Muscle of arm (tissue), 1 donor: ENCODE measurements at regions not wholly inside any gene's neighbourhood (a gene's known extent, or its start where the extent isn't known, plus 50 kb on each side); places are given as distances from the start of the nearest gene placed in this dataset.

Experiments used
- DNase-seq: peaks from one replicate; pipeline ENCODE4 v3.0.0-alpha.2; 2013

DNA sequence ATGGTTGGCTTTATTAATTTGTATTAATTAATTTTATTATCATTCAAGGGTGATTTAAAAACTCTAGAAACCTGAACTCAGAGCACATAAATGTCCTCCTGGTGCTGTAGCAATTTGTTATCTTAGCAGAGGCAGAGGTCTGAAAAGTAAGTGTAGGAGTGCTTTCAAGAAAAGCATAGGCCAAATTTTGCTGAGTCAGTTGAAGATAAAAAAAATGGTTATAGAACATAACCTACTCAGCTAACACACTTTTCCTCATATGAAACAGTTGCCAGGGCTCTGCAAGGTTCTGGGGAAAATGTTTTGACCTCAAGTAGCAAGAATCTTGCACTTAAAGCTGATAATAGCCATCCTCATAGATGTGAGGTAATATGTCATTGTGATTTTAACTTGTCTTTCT, 53.5 kb upstream of the CHODL start:
- DNase-seq: no peak

DNA sequence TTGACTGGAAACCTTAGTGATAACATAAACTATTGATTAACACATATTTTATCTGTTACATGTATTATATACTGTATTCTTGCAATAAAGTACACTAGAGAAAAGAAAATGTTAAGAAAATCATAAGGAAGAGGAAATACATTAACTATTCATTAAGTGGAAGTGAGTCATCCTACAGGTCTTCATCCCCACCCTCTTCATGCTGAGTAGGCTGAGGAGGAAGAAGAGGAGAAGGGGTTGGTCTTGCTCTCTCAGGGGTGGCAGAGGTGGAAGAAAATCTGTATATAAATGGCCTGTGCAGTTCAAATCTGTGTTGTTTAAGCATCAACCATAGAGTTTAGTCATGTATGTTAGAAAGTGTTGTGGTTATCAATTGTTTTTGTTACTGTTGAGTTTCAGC, 66.1 kb upstream of the CHODL start:
- no peak for DNase-seq

DNA sequence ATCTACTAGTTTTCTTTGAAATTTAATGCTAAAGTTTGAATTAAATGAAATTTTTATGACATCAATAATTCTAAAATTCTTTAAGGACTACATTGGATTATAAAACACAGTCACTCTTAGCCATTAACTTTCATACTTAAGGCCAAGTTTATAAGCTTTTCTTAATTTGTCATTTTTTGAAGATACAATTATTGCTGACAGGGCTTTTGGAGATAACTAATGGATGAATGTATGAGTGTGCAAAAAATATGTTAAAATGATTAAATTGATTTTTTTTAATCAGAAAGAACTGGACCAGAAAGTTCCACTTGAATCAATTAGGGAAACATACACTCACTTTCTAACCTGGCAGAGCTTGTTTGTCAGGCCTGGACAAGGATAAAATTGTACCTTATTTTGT, 70.3 kb upstream of the CHODL start:
- DNase-seq: no peak

DNA sequence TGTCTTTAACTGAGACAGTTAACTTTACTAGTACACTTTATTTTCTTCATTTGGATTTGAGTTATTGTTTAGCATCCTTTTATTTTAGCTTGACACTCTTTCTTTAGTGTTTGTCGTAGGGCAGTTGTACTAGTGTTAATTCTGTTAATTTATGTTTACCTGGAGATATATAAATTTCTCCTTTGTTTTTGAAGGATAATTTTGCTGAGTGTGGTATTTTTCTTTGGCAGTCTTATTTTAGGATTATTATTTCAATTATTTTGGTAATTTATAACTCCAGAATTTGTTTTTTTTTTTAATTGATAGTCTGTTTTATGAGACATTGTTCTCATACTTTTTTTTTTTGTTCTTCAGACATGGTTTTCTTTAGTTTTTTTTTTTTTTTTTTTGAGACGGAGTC, 73.8 kb upstream of the CHODL start:
- no peak for DNase-seq

DNA sequence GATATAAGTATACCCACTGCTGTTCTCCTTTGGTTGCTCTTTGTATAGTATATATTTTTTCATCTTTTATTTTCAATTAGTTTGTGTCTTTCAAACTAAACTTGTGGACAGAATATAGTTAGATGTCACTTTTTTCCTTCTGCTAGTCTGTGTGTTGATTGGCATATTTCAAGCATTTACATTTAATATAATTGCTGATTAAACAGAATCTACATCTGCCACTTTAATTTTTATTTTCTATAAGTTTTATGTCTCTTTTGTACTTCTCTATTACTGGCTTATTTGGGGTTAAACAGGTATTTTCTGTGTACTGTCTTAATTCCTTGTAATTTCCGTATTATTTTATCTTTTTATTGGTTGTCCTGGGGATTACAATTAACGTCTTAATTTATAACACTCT, 74.4 kb upstream of the CHODL start:
- no peak for DNase-seq

DNA sequence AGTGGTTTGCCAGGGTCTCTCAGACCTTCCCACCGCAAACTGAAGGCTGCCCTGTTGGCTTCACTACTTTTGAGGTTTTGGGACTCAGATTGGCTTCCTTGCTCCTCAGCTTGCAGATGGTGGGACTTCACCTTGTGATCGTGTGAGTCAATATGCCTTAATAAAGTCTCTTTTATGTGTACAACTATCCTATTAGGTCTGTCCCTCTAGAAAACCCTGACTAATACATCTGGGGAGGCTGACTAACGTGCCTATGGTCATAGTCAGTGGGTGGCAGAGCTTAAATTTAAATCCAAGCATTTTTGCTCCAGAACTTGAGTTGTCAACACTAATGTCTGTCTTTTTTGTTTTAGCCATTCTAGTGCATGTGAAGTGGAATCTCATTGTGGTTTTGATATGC, 76.5 kb upstream of the CHODL start:
- DNase-seq: no peak

DNA sequence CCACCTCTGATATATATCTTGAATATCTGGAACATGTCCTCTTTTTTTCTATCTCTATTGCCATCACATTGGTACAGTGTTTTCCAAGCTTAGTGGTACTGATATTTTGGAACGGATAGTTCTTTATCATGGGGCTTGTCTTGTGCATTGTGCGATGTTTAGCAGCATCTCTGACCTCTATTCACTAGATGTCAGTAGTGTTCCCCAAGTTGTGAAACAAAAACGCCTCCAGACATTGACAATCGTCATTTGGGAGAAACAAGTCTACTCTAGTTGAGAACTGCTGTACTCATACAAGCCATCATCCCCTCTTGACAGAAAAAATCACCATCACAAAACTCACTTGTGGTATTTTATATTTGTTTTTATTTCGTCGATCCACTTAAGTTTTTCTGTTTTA, 79.7 kb upstream of the CHODL start:
- DNase-seq: no peak

DNA sequence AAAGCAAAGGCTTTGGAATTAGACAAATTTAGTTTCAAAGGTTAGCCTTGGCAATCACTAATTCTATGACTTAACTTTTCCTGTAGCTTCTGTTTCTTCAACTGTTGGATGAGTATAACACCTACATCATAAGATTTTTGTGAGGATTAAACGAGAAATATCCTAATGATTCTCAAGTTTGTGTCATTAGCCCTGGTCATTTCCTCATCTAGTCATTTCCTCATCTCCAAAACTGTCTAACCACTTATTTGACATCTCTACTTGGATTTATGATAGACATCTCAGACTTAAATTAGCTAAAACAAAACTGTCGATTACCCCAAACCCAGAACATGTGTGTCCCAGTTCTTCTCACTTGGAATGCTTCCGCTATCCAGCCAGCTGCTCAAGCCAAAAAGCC, 80.2 kb upstream of the CHODL start:
- no peak for DNase-seq

DNA sequence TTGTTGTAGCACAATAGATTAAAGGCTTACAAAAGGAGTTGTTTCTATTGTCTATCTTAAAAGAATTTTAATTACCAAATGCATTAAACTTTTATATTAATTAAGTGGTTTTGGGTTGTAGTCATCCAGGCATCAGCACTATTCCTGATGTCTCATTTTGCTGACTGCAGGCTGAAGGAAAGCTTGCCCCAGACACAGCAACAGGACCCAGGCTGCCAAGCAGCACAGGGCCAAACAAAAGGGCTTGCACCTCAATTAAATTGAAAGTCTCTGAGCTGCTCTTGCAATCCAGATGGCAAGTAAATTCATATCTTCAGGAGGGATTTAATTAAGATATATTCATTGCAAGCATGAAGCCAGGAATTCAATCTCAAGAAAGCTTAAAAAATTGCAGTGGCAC, 80.7 kb upstream of the CHODL start:
- no peak for DNase-seq

DNA sequence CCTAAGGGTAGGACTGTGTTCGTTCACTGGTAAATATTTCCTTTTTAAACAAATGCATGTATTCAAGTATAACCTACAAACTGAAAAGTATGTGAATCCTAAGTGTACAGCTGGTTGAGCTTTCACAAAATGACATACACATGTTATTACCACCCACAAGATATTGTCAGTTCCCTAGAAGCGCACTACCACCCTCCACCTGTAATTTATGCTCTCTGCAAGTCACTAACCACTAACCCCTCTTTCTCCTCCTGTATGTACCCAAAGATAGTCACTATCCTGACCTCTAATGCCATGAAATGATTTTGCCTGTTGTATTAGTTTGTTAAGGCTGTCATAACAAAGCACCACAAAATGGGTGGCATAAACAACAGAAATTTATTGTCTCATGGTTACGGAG, 82.8 kb upstream of the CHODL start:
- no peak for DNase-seq

DNA sequence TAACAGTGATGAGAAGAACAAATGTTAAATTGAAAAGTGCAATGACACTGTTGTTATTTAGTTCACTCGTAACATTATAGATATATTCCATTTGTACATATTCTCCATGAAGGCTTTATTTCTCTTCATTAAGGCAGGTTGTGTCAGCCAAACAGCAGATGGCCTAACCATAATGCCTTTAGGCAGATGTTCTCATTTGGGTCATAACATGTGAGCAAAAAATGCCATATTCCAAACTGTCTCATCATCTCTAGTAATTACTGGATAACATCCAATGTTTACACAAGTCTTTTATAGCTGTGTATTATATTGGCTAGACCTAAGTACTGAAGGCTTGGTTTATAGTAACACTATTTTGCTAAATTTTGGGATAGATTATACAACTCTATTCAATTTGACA, 87.2 kb upstream of the CHODL start:
- peak; percentile 28 for DNase-seq

DNA sequence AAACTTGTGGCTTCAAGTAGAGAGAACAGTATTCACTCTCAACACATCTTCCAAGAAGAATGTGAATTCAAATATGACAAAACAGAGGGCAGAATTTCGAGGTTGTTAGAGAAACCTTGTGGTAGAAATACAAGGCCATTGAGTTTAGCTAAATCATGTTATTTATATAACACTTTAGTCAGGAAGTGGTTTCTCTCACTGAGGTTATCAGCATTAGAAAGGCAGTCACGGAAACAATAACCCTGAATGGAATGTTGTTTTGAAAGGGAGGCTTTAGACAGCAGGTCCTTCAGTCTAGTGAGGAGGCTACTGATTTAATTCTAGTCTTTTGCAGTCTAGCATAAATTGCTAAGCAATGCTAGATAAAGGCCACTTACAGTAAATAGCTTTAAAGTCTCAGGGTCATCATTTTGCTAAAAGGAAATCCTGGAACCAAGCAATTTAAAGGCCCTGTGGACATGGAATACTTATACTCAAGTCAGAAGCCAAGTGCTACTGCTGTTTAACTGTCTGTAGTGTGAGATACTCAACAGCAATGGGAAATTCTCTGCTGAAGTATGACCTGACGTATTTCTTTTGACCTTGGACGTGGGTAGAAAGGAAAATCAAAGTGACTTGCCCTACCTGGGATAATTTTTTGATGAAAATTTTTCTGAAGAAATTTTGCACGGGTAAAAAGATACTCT, 89.0 kb upstream of the CHODL start:
- no peak for DNase-seq

DNA sequence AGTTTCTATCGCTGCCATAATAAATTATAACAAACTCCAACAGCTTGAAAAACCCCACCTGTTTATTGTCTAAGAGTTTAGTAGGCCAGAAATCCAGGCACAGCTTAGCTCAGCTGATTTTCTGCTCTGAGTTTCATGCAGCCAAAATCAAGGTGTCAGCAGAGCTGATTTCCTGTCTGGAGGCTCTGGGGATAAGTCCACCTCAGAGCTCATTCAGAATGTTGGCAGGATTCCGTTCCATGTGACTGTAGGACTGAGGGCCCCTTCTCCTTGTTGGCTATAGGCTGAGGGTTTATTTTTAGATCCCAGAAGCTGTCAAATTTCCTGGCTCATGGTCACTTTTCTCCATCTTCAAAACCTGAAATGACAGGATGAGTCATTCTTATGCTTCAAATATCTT, 91.6 kb upstream of the CHODL start:
- DNase-seq: peak; percentile 53

DNA sequence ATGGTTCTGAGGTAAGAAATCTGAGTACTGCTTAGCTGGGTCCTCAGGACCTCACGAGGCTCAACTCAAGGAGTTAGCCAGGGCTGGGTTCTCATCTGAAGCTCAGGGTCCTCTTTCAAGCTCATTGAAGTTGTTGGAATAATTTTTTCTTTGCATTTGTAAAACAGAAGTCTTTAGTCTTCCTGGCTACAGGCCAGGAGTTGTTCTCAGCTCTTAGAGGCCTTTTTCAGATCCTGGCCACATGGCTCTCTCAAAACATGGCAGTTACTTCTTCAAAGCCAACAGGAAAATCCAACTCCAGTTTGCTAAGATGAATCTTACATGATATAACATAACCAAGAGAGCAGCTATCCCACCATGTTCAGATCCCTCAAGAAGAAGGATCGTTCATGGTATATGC, 92.3 kb upstream of the CHODL start:
- DNase-seq: no peak

DNA sequence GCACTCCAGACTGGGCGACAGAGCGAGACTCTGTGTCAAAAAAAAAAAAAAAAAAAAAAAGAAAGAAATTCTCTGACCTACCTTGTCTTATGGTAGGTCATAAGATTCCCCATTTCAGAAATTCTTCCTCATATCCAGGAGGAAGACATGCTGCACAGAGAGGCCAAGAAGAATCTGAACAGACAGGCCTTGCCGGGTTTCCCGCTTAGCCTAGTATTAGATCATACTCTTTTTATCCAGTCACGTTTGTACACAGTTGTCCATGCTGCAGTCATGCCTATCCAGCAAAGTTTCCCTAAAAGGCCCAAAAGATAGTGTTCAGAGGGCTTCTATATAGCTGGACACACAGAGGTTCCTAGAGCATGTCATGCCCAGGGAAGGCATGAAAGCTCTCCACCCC, 93.6 kb upstream of the CHODL start:
- no peak for DNase-seq

DNA sequence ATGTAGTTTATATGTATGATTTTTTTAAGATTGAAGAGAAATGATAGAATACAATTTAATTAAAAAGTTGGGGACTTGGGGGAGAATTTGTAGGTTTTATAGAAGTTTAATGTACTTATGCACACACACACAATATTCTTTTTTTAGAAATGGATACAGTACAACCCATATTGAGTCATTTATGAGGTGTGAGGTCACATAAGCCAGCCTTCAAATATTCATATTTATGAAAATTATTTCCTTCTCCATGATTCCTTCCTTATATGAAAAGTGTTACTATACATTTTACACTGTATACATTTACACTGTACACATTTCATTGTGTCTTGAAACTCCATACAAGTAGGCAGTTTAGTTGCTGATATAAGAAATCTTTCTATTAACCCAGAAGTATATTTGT, 96.2 kb upstream of the CHODL start:
- no peak for DNase-seq

DNA sequence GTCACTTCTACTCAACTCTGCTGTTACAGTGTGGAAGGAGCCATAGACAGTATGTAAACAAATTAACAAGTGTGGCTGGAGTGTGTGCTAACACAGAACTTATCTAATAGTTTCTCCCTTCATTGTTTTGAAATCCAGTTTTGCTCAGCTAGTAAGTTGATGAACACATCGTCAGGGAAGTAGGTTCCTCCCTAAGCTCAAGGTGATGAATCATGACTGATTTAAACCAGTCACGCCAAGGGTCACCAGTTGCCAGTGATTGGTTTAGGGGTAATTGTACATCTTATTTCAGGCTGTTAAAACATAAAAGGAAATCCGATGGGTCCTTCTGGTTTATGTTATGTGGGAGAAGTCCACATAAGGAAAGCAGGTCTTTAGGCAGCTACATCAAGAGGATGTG, 97.0 kb upstream of the CHODL start:
- DNase-seq: no peak

DNA sequence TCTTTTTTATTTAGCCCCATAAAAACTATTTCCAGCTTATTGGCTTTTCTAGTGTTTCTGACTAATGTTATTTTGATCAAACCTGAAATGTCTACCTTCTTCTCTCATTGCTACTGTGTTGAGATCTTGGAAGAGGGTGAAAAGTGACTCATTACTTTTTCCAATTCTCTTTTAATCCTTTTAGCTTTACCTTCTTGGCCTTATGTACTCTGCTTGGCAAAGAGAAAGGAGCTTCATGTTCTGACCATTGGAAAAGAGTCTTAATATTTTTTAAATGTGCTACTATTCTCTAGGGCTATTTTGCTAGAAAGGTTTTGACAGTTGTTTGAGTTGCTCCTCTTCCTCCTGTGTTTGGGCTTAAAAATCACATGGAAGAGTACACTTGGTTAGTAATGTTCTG, 97.8 kb upstream of the CHODL start:
- peak; percentile 29 for DNase-seq

DNA sequence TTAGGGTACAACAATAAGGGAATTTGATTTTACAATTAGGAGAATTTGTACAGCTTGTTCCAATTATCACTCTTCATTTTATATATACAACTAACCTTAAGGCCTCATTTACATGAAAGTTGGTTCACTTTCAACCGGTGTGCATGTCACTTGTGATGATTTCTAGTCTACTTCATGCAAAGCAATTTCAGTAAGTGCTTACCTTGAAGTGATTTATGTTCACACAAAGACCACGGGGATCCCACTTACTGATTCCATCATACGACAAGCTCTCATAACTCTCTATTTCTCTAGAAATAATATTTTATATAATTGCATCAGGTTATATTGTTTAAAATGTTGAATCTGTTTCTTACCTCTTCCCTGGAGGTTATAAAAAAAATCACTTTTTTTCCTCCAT, 100.3 kb upstream of the CHODL start:
- no peak for DNase-seq

DNA sequence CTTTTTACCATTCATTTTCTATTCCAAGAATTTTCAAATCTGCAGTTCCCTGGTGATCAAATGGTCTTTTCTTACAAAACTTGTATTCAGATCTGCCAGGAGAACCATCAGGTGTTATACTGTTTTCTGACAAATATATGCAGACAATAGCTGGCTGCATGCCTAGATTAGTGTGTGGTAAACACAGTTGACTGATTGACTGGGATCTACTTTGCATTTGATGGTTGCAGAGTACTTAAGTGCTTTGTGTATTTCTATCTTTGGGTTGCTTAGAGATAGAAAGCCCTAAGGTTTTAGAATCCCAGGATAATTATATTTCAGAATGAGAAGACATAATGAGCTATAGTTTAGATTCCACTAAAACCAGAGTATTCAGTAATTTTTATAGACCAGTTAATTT, 102.0 kb upstream of the CHODL start:
- DNase-seq: no peak

DNA sequence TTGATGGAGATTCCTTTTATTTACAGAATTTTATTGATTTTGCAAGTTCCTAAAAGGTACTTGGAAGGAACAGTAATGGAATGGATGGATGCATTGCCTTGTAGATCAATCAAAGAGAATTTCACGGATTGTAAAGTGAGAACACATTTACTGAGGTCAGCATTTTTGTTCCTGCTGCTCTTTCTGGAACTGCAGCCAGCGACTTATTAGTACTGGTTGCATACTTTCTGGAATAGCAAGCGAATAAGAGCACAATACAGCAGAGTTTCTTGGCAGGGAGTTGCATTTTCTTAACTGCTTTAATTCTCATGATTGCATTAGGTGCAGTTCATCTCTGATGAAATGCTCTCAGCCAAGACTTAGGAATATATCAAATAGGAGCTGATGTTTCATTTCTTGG, 106.1 kb upstream of the CHODL start:
- peak; percentile 63 for DNase-seq

DNA sequence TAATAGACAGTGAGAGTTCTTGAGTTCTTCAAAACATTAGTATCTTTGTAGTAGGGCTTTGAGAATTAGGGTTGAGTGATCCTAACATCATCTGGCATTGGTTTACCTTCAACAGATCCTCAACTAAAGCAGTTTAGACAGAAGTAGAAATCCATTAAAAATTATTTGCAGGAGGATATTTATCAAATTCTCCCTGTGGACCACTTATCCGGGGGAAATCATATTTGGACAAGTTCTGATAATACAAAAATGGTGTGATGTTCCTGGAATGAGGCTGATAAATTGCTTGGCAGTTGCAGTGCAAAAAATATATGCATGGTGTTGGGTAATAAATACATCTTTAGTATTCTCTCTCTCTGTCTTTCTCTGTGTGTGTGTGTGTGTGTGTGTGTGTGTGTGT, 115.1 kb upstream of the CHODL start:
- peak; percentile 27 for DNase-seq

DNA sequence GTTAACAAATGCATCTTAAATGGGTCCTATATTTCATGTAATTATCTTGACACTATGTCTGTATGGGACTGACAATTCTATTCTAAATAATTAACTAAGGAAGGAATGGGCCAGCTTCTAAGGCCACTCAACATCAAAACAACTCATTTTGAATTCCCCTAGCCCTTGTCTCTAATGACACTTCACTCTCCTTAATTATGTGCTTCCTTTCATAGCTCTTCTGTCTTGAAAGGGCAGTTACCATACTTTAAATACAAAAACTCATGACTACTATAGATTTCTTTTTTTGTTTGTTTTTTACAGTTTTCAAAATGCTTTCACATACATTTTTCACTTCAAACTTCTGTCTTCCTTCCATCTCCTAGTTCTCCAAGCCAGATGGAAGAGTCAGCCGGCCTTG, 126.1 kb upstream of the CHODL start:
- no peak for DNase-seq

DNA sequence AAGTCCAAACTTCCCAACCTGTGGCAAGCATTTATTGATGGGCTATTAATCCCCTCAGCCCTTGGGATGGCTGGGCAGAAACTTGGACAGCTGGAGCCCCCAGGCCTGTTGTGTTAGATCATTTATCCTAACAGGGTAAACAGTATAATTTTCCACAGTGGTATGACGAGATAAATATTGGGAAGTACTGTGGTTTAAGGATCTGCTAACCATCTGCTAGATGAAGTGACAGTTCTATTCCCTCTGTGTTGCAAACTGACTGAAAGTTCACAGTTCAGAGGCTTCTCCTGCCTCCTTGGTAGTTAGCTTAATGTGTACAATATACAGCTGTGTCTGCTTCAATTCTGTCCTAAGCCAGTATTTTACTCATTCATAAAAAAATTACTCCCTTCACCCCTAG, 127.5 kb upstream of the CHODL start:
- no peak for DNase-seq

DNA sequence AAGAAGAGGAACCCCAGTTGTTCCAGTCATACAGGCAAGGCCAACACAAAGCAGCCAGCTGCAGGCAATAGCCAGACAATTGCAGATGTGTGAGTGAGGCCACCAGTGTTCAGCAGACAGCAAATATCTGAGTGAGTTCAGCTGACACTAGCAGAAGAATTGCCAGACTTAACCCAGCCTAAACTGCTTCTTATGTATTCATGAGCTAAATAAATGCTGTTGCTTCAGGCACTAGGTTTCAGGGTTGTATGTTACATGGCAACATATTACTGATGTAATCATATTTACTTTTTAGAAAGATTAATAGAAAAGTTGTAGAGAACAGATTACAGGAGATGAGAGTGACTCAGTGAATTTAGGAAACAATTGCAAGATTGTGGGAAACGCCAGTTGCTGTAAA, 129.8 kb upstream of the CHODL start:
- peak; percentile 35 for DNase-seq
